Natural killer cell (primary cell): ENCODE measurements at regions not wholly inside any gene's neighbourhood (a gene's known extent, or its start where the extent isn't known, plus 50 kb on each side); places are given as distances from the start of the nearest gene placed in this dataset.

Experiments used
- ATAC-seq, 3 donors: fragments of 150-1000 bp in 2 of 3; fragments of 200-7000 bp in 1 of 3; cut with Tn5 transposase; 1 replicate in 1 of 3; 2 replicates in 2 of 3; pipeline ENCODE4 v1.10.0; 2021; ENCODE audit warnings: mild to moderate bottlenecking in 2 of 3, moderate library complexity in 2 of 3
- DNase-seq, 2 donors: peaks; one replicate each; pipeline versions ENCODE4 v3.0.0 to v3.0.0-alpha.2; 2013 to 2021; ENCODE audit warnings: mixed read lengths in 1 of 2
- H3K27ac ChIP-seq: one replicate; pipeline ENCODE4 v1.5.1; 2013; ENCODE audit warnings: mild to moderate bottlenecking, low read length
- H3K27me3 ChIP-seq: one replicate; pipeline ENCODE4 v1.6.1; 2013; ENCODE audit warnings: low read length; ENCODE audit not compliant: control insufficient read depth, insufficient read depth
- H3K36me3 ChIP-seq: one replicate; pipeline ENCODE4 v1.6.1; 2013; ENCODE audit warnings: low read length; ENCODE audit not compliant: control insufficient read depth, insufficient read depth
- H3K4me1 ChIP-seq: one replicate; pipeline ENCODE4 v1.6.1; 2013; ENCODE audit warnings: low read length; ENCODE audit not compliant: control insufficient read depth, insufficient read depth
- H3K4me3 ChIP-seq: one replicate; pipeline ENCODE4 v1.5.1; 2013; ENCODE audit warnings: low read length
- H3K9me3 ChIP-seq: one replicate; pipeline ENCODE4 v1.6.1; 2013; ENCODE audit warnings: low read length; ENCODE audit not compliant: control insufficient read depth, insufficient read depth
- H3K27ac Mint-ChIP-seq, 2 donors: one replicate each; pipeline ENCODE4 v1.8.0; 2022; ENCODE audit warnings: mild to moderate bottlenecking in 2 of 2, mixed read lengths in 2 of 2, moderate library complexity in 1 of 2
- H3K27me3 Mint-ChIP-seq, 2 donors: one replicate each; pipeline ENCODE4 v1.8.0; 2022; ENCODE audit warnings: low read depth in 2 of 2, mixed read lengths in 2 of 2
- H3K36me3 Mint-ChIP-seq: one replicate; pipeline ENCODE4 v1.8.0; 2022; ENCODE audit warnings: mixed read lengths
- H3K4me1 Mint-ChIP-seq, 2 donors: one replicate each; pipeline ENCODE4 v1.8.0; 2022; ENCODE audit warnings: mixed read lengths in 2 of 2
- H3K4me3 Mint-ChIP-seq: one replicate; pipeline ENCODE4 v1.8.0; 2022; ENCODE audit warnings: mild to moderate bottlenecking, moderate library complexity, mixed read lengths
- H3K9me3 Mint-ChIP-seq, 2 donors: one replicate each; pipeline ENCODE4 v1.8.0; 2022; ENCODE audit warnings: mixed read lengths in 2 of 2
- WGBS: methylation state at CpG from one replicate; pipeline ENCODE4 v1.1.7; 2013; ENCODE audit warnings: missing lambda C conversion rate; ENCODE audit not compliant: insufficient coverage; 5-methylcytosine and 5-hydroxymethylcytosine counted together
- intact Hi-C: fragments of 100-400 bp; cut with micrococcal nuclease; formaldehyde crosslinking; loops from one replicate; pipeline ENCODE4 v1.14.2; 2022
- TF ChIP-seq, protein P1 (sequence below): fragments of 200-600 bp; IDR thresholded peaks from one replicate; pipeline ENCODE4 v1.8.0; 2022; ENCODE audit warnings: antibody characterized with exemption

- no peak for ATAC-seq
- Mint-ChIP-seq H3K36me3 (no peaks in the 10 kb centered on the region), H3K27me3 (no peaks in the 10 kb centered on the region), H3K4me1 (no peaks in the 10 kb centered on the region), H3K27ac (no peak overlapping the region), H3K9me3 (peaks cover 0 to 7% of the 10 kb centered on the region in 2 donors), H3K4me3 (no peak overlapping the region)
- no peak for DNase-seq
- no peak overlapping the region for H3K27ac ChIP-seq
- TF ChIP-seq, protein P1, sequence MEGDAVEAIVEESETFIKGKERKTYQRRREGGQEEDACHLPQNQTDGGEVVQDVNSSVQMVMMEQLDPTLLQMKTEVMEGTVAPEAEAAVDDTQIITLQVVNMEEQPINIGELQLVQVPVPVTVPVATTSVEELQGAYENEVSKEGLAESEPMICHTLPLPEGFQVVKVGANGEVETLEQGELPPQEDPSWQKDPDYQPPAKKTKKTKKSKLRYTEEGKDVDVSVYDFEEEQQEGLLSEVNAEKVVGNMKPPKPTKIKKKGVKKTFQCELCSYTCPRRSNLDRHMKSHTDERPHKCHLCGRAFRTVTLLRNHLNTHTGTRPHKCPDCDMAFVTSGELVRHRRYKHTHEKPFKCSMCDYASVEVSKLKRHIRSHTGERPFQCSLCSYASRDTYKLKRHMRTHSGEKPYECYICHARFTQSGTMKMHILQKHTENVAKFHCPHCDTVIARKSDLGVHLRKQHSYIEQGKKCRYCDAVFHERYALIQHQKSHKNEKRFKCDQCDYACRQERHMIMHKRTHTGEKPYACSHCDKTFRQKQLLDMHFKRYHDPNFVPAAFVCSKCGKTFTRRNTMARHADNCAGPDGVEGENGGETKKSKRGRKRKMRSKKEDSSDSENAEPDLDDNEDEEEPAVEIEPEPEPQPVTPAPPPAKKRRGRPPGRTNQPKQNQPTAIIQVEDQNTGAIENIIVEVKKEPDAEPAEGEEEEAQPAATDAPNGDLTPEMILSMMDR = no peak
- intact Hi-C loops = no loop called here
- no peak overlapping the region for H3K4me3 ChIP-seq
- 59% methylated on average over 7 of the region's 7 CpGs for WGBS
- H3K9me3 ChIP-seq = no peaks in the 10 kb centered on the region
- no peaks in the 10 kb centered on the region for H3K4me1 ChIP-seq
- no peaks in the 10 kb centered on the region for H3K27me3 ChIP-seq
- no peaks in the 10 kb centered on the region for H3K36me3 ChIP-seq
Measured at GRCh38 chr18:78510091-78510490, 469.5 kb upstream of the SALL3 start.

DNA sequence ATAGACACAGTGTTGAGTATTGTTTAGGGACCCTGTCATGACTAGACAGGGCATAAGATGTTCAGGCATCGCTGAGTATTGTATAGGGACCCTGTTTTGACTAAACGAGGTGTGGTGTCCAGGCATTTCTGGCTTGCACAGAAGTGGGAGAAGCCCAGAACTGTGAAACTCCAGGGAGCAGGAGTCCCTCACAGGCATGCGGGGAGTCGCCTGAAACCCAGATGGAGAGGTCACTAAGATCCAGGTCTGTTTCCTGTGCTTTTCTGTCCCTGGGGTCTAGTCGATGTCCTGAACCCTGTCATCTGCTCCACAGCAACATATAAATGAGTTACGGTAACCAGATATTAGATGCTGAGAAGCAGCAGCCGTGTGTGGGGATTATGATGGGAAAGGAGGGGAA is 469.0 kb upstream of the SALL3 start:
- H3K36me3 Mint-ChIP-seq = no peaks in the 10 kb centered on the region
- Histone ChIP-seq H3K36me3 (no peaks in the 10 kb centered on the region), H3K27me3 (no peaks in the 10 kb centered on the region), H3K4me3 (no peak overlapping the region), H3K27ac (no peak overlapping the region), H3K9me3 (no peaks in the 10 kb centered on the region), H3K4me1 (no peaks in the 10 kb centered on the region)
- TF ChIP-seq, protein P1 = no peak
- no peaks in the 10 kb centered on the region for H3K4me1 Mint-ChIP-seq
- ATAC-seq (no peak), DNase-seq (no peak)
- no peak overlapping the region for H3K4me3 Mint-ChIP-seq
- H3K27ac Mint-ChIP-seq = no peak overlapping the region
- no peaks in the 10 kb centered on the region for H3K27me3 Mint-ChIP-seq
- intact Hi-C loops = no loop called here
- WGBS = 84% methylated on average over 7 of the region's 7 CpGs
- H3K9me3 Mint-ChIP-seq = peaks cover 0 to 7% of the 10 kb centered on the region in 2 donors

DNA sequence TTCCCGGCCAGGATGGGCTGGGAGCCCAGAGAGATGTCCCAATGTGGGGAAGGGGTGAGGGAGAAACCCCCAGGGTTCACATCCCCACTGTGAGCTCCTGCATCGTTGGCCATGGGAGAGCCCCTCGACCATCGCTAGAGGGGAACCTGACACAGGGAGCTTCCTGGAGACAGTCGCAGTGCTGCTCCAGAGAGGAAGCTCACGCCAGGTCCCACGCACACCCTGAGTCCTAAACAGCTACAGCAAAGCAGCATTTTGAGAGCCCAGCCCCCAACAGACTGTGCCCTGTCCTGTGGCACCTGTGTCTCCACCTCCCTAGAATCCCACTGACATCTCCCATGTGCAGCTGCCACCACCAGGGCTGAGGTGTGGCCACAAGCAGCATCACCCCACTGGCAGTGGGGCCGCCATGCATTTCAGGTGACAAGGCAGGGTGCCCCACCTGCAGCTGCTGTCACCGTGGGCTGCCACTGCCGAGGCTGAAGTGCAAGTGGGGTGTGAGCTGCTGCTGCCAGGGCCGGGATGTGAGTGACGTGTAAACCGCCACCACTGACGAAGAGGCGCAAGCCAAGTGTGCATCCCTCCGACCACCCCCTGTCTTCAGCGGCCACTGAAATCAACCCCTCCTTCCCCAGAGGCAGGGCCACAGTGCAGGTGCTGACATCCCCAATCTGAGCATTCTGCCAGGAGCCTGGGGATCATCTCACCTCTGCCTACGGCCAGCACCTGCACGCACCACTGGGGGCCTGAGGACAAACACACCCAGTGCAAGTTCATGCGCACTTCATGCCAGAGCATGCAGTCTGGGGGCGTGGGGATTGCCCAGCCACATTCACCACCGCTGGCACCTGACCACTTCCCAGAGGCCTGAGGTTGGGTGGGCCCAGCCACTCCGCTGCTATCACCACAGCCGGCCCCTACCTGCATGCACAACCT is 467.7 kb upstream of the SALL3 start:
- H3K4me3 Mint-ChIP-seq = no peak overlapping the region
- no peak for DNase-seq
- no peaks in the 10 kb centered on the region for H3K36me3 Mint-ChIP-seq
- Histone ChIP-seq H3K36me3 (no peaks in the 10 kb centered on the region), H3K4me3 (no peak overlapping the region), H3K27me3 (no peaks in the 10 kb centered on the region), H3K27ac (no peak overlapping the region), H3K4me1 (no peaks in the 10 kb centered on the region), H3K9me3 (no peaks in the 10 kb centered on the region)
- ATAC-seq = peak in 1 of 3 donors; percentile 21
- 80% methylated on average over 24 of the region's 24 CpGs for WGBS
- TF ChIP-seq, protein P1 = no peak
- intact Hi-C loops = no loop called here
- H3K27me3 Mint-ChIP-seq = no peaks in the 10 kb centered on the region
- no peaks in the 10 kb centered on the region for H3K4me1 Mint-ChIP-seq
- no peak overlapping the region for H3K27ac Mint-ChIP-seq
- H3K9me3 Mint-ChIP-seq = peaks cover 0 to 7% of the 10 kb centered on the region in 2 donors
